GM12891 (cell line): ENCODE measurements at regions not wholly inside any gene's neighbourhood (a gene's known extent, or its start where the extent isn't known, plus 50 kb on each side); places are given as distances from the start of the nearest gene placed in this dataset.
"Not testable (repeated sequence)": the region's sequence is repeated elsewhere in the genome, so short reads cannot be mapped to it uniquely, and the experiment has no call there.

Experiments used
- POLR2A ChIP-seq: IDR thresholded peaks from 2 replicates; pipeline ENCODE4 v1.6.1; 2011; ENCODE audit warnings: low read depth, low read length, control low read depth
- POLR2AphosphoS5 ChIP-seq: IDR thresholded peaks from 2 replicates; pipeline ENCODE4 v1.6.1; 2011; ENCODE audit warnings: low read depth, low read length, control low read depth
- POU2F2 ChIP-seq: IDR thresholded peaks from 2 replicates; pipeline ENCODE4 v1.6.1; 2011; ENCODE audit warnings: low read depth, mild to moderate bottlenecking, control low read depth, low read length, moderate library complexity
- TAF1 ChIP-seq: IDR thresholded peaks from 2 replicates; pipeline ENCODE4 v1.6.1; 2011; ENCODE audit warnings: low read depth, low read length, control low read depth

GRCh38 chr9:41026912-41027676 is 101.4 kb downstream of the FOXD4L6 start:
- not testable (repeated sequence) for TF ChIP-seq POLR2AphosphoS5, POLR2A, TAF1, POU2F2
